Stimulated activated CD8-positive, alpha-beta memory T cell treated with anti-CD3 and anti-CD28 coated beads, Interleukin-15, amount 100 ng/mL, for 4 hours (primary cell): ENCODE measurements at regions not wholly inside any gene's neighbourhood (a gene's known extent, or its start where the extent isn't known, plus 50 kb on each side); places are given as distances from the start of the nearest gene placed in this dataset.

ENCODE experiments used
- DNase-seq, 2 donors: peaks; one replicate each; pipeline ENCODE4 v3.0.0-alpha.2; 2020; ENCODE audit warnings: low read depth in 2 of 2

- no peak for DNase-seq
These were observed 378.2 kb upstream of the ALCAM start for GRCh38 chr3:104988496-104988895.

GRCh38 chr3:104989878-104990277 lies 376.8 kb upstream of the ALCAM start:
- DNase-seq: no peak

GRCh38 chr3:104990758-104991157 lies 376.0 kb upstream of the ALCAM start:
- DNase-seq: no peak

GRCh38 chr3:104992676-104993075 lies 374.0 kb upstream of the ALCAM start:
- DNase-seq: no peak

GRCh38 chr3:105006164-105006563 lies 360.5 kb upstream of the ALCAM start:
- no peak for DNase-seq

- DNase-seq: no peak
These were observed 353.1 kb upstream of the ALCAM start for GRCh38 chr3:105013657-105014056.

GRCh38 chr3:105014631-105015030 lies 352.1 kb upstream of the ALCAM start:
- DNase-seq: no peak

- no peak for DNase-seq
These were observed 343.9 kb upstream of the ALCAM start for GRCh38 chr3:105022813-105023212.

GRCh38 chr3:105030211-105030610 lies 336.5 kb upstream of the ALCAM start:
- DNase-seq: no peak

- no peak for DNase-seq
These were observed 334.2 kb upstream of the ALCAM start for GRCh38 chr3:105032541-105032940.

- DNase-seq: no peak
These were observed 333.6 kb upstream of the ALCAM start for GRCh38 chr3:105033081-105033480.

- no peak for DNase-seq
These were observed 327.7 kb upstream of the ALCAM start for GRCh38 chr3:105039004-105039403.

GRCh38 chr3:105040026-105040622 lies 326.6 kb upstream of the ALCAM start:
- no peak for DNase-seq

GRCh38 chr3:105042586-105042985 lies 324.1 kb upstream of the ALCAM start:
- no peak for DNase-seq

- no peak for DNase-seq
These were observed 315.6 kb upstream of the ALCAM start for GRCh38 chr3:105051111-105051510.

- no peak for DNase-seq
These were observed 314.7 kb upstream of the ALCAM start for GRCh38 chr3:105051972-105052371.

- DNase-seq: no peak
These were observed 303.9 kb upstream of the ALCAM start for GRCh38 chr3:105062853-105063252.

GRCh38 chr3:105065895-105066839 lies 300.5 kb upstream of the ALCAM start:
- no peak for DNase-seq

GRCh38 chr3:105067361-105067760 lies 299.3 kb upstream of the ALCAM start:
- DNase-seq: no peak

- no peak for DNase-seq
These were observed 289.5 kb upstream of the ALCAM start for GRCh38 chr3:105077060-105077822.

GRCh38 chr3:105083945-105084344 lies 282.8 kb upstream of the ALCAM start:
- DNase-seq: no peak

GRCh38 chr3:105085506-105085905 lies 281.2 kb upstream of the ALCAM start:
- DNase-seq: no peak
